Lower leg skin (tissue), 3 donors: ENCODE measurements at regions not wholly inside any gene's neighbourhood (a gene's known extent, or its start where the extent isn't known, plus 50 kb on each side); places are given as distances from the start of the nearest gene placed in this dataset.

ENCODE experiments used
- POLR2A ChIP-seq, 2 donors: fragments of 450-650 bp; IDR thresholded peaks; one replicate each; pipeline ENCODE4 v1.6.1; 2016 to 2017; ENCODE audit warnings: antibody characterized with exemption in 2 of 2, mild to moderate bottlenecking in 1 of 2, moderate library complexity in 1 of 2
- TF ChIP-seq, protein P1 (sequence below), 3 donors: fragments of 450-650 bp; IDR thresholded peaks; one replicate each; pipeline ENCODE4 v1.5.1; 2016; ENCODE audit warnings: antibody characterized with exemption in 3 of 3, mild to moderate bottlenecking in 3 of 3, moderate library complexity in 2 of 3

GRCh38 chr3:963755-964154 is 129.1 kb upstream of the CNTN6 start:
- TF ChIP-seq, protein P1, sequence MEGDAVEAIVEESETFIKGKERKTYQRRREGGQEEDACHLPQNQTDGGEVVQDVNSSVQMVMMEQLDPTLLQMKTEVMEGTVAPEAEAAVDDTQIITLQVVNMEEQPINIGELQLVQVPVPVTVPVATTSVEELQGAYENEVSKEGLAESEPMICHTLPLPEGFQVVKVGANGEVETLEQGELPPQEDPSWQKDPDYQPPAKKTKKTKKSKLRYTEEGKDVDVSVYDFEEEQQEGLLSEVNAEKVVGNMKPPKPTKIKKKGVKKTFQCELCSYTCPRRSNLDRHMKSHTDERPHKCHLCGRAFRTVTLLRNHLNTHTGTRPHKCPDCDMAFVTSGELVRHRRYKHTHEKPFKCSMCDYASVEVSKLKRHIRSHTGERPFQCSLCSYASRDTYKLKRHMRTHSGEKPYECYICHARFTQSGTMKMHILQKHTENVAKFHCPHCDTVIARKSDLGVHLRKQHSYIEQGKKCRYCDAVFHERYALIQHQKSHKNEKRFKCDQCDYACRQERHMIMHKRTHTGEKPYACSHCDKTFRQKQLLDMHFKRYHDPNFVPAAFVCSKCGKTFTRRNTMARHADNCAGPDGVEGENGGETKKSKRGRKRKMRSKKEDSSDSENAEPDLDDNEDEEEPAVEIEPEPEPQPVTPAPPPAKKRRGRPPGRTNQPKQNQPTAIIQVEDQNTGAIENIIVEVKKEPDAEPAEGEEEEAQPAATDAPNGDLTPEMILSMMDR (IDR thresholded peaks at IDR 0.05) = no peak
- TF ChIP-seq POLR2A (IDR thresholded peaks at IDR 0.05) = no peak
